T47D (cell line): ENCODE measurements at regions not wholly inside any gene's neighbourhood (a gene's known extent, or its start where the extent isn't known, plus 50 kb on each side); places are given as distances from the start of the nearest gene placed in this dataset.

Source experiments
- DNase-seq, 2 experiments: peaks; one replicate each; pipeline versions ENCODE4 v3.0.0 to v3.0.0-alpha.2; 2011 to 2012; ENCODE audit warnings: low read depth in 1 of 2, low spot score in 1 of 2
- JUND ChIP-seq: IDR thresholded peaks from 2 replicates; pipeline ENCODE4 v1.6.1; 2012; ENCODE audit warnings: low read depth
- in situ Hi-C: cut with HindIII; loops from 2 replicates; pipeline ENCODE4 v1.10.0; 2016; ENCODE audit warnings: low sequenced_read_pairs, low pct_unique_long_range_greater_than_20kb

DNA sequence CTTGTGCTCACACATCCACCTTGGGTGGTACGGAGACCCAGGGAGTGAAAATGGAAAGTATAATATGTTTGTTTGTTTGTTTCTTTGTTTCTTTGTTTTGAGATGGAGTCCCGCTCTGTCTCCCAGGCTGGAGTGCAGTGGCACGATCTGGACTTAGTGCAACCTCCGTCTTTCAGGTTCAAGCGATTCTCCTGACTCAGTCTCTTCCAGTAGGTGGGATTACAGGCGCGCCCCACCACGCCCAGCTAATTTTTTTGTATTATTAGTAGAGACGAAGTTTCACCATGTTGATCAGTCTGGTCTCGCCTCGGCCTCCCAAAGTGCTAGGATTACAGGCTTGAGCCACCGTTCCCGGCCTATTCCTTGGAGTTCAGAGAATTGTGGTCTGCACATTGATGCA is 115.4 kb downstream of the TRIM27 start:
- no peak for DNase-seq
- no peak for TF ChIP-seq JUND
- in situ Hi-C loops, result no loop called here

DNA sequence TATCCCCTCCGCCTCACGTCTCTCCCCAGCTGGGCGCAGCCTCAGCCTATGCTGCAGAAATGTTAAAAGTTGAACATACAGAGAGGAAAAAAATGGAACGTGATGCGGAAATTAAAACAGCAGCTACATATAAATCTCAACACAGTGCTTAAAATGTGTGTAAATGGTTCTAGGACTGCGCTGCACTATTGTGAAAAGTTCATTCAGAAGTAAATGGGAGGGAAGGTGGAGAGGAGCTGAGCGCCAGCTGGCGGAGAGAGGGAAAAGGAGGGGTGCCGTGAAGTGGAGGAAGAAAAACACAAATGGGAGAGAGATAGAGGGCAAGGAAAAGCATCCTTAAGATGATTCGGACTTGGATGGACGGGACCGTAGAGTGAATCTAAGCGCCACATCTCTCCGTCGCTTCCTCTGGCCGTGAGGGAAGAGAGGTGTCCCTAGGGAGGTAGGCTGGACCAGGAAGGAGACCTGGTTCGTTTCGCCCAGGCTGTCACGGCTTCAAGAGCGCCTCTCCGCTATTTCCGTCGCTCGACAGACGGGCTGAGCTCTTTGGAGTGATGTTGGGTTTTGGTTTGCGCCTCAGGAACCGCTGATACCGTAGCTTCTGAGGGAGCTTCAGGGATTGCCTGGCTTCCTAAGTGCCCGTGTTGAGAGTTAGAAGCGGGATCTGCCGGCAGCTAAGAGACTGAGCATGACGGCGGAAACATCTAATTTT is 113.7 kb downstream of the TRIM27 start:
- TF ChIP-seq JUND, result no peak
- in situ Hi-C loops, result no loop called here
- peak in 1 of 2 experiments; percentile 41 for DNase-seq

DNA sequence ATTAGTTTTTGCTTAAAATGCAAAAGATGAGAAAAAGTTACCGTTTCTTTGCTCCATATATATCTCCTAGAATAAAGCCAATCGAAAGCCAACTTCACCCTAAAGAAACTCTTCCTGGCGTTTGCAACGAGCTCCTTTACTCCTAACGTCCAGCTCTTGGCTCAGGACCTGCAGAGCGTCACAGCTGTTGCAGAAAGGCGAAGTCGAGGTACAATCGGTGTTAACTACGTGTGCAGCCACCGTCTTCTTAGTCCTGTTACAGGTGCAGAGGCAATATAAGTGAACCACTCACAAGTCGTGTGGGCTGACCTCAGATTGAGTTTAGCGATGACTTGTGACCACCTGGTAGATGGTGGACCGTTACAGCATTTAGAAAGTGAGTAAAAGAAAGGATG is 113.1 kb downstream of the TRIM27 start:
- in situ Hi-C loops, result no loop called here
- no peak for TF ChIP-seq JUND
- no peak for DNase-seq

DNA sequence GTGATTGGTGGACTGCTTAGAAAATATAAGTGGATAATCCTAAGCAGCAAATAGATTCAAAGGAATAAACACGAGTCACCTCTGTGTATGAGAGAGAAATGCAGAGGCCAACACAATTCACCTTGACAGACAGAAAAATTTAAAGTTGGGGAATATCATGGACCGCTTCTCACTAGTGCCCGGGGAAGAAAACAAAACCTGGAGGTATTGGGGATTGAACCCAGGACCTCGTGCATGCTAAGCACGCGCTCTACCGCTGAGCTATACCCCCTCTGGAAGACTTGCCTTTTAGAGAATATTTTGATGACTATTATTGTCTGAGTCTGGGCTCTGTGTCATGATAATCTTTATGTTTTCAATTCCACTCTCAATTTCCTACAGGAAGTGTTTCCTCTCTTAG is 111.9 kb downstream of the TRIM27 start:
- no peak for TF ChIP-seq JUND
- in situ Hi-C loops, result no loop called here
- no peak for DNase-seq

DNA sequence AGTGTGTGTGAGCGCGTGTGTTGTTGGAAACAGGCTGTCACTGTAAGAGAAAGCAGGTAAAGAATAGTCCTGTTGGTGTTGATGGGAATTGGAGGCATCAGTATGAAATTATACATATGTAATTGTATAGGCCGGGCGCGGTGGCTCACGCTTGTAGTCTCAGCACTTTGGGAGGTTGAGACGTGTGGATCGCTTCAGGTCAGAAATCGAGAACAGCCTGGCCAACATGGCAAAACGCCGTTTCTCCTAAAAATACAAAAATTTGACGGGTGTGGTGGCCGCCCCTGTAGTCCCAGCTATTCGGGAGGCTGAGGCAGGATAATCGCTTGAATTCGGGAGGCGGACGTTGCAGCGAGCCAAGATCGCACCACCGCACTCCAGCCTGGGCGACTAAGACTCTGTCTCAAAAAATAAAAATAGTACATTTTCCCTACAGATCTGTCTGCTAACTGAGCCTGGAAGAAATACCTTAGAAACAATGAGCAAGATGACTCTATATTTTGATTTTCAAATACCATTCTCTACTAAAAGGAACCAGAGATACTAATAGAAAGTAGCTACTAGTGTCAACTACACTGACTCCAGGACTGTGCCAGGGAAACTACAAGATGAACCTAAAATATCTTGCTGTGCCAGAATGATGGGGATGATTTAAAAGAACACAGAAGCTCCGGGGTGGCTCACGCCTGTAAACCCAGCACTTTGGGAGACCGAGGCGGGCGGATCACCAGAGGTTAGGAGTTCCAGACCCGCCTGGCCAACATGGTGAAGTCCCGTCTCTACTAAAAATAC is 110.8 kb downstream of the TRIM27 start:
- in situ Hi-C loops, result no loop called here
- no peak for DNase-seq
- TF ChIP-seq JUND, result no peak

DNA sequence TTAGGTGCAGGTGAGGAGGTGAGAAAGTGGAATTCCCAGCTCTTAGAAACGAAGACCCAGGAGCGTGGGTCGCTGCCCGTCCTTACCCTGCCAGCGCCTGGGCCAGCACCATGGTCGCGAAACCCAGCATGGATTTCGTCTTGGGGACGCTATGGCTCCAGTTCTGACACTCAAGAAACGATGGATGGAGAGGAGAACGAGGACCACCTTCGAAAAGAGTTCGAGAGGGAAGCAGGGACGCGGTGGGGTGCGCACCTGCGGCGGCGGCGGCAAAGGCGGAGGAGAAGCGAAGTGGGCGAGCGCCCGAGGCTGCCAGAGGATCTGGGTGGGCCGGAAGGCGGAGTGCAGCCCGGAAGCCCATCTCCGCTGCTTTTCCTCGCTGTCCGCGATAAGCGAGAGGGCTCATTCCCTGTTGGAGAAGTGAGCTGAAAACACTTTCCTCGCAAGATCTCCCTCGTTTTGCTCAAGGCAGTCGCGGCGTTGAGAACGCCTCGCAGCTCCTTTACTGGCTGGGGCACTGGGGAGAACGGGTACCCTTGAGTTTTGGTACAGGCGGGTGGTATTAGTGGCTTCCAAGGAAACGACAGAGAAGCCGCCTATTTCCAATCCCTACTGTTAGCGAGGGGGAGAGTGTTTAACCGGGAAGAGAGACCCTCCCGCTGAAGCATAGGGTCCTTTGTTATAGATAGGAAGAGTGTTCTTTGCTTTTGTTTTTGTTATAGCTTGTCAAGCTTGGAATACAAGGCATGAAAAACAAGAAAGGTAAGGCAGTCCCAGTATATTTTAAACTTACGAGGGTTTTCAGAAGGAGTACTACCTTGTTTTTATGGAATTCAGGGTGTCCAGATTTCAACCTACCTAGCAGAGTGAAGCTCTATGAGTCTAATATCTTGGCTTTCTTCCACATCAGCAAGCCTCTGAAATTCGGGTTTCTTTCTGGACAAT is 109.5 kb downstream of the TRIM27 start:
- TF ChIP-seq JUND, result no peak
- in situ Hi-C loops, result no loop called here
- no peak for DNase-seq

DNA sequence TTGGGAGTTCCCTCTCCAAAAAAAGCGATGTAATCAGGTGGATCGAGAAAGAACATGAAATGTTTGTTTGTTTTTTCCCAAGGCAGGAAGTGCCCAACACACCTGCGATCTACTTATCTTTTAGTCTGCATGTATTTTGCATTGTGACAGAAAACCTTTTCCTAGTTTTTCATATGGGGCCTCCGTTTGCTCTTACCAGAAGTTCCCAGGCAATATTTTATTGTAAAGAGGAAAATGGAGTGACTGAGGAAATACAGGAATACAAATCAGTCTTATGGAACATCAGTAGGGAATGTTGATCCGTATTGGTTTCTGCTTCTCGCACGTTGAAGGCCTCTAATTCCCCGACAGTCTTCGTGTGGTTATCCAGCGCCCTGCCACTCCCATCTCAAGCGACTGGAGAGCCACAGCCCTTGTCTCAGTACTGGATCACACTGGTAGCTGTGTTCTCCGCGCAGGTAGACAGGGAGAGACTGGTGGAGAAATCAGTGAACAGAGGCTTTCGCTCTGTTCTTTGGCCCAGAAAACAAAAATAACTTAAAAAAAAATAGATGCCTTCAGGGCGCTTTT is 107.4 kb downstream of the TRIM27 start:
- in situ Hi-C loops, result no loop called here
- TF ChIP-seq JUND, result no peak
- DNase-seq, result no peak

DNA sequence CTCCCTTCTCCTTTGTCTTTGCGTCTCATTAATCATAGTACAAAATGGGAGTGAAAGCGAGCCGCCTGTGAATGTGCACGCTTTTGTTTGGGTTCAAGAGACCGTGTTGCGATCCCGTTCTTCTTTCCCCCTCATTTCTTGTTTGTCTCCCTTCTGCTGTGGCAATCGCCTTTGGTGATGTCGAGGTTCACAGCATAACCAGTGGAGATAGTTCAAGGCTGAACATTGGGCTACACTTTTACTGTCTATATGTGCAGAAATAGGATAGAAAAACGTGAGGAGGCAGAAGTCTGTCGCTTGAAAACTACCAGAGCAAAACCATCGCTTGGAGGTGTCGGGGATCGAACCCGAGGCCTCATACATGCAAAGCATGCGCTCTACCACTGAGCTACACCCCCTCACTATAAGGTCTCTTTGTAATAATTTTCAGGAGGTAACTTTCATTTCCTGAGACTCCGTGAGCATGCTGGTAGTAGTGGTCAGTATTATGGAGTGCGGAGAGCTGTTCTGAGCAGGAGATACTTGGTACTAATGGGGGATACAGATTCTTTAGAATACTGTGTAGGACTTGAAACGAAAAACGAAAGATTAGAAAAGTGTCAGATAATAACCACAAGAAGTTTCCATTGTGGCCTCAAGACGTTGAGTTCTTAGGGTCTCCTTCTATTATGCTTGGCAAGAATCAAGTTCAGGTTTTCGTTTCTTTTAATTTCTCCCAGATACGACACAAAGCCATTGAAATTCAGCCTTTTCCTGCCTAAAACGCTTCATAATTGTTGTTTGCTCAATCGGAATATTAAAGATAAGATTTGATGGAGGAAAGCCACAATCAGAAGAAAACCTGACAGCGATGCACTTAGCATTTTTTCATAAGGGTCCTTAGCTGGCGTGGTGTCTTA is 106.6 kb downstream of the TRIM27 start:
- in situ Hi-C loops, result no loop called here

DNA sequence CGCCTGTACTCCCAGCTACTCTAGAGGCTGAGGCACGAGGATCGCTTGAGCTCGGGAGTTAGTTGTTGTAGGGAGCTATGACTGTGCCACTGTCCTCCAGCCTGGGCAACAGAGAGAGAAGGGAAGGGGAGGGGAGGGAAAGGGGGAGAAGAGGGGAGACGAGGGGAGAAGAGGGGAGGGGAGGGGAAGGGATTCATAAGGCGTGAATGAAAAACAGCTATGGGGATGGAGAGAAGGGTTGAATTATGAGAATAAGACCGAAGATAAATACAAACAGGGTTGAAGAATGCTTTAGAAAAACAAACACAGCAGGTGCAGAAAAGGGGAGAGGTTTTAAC is 106.0 kb downstream of the TRIM27 start:
- in situ Hi-C loops, result no loop called here
- no peak for TF ChIP-seq JUND
- DNase-seq, result peak in 1 of 2 experiments; percentile 27

More for the DNA sequence above, 106.6 kb downstream of the TRIM27 start:
- no peak for TF ChIP-seq JUND
- peak in 1 of 2 experiments; percentile 66 for DNase-seq

DNA sequence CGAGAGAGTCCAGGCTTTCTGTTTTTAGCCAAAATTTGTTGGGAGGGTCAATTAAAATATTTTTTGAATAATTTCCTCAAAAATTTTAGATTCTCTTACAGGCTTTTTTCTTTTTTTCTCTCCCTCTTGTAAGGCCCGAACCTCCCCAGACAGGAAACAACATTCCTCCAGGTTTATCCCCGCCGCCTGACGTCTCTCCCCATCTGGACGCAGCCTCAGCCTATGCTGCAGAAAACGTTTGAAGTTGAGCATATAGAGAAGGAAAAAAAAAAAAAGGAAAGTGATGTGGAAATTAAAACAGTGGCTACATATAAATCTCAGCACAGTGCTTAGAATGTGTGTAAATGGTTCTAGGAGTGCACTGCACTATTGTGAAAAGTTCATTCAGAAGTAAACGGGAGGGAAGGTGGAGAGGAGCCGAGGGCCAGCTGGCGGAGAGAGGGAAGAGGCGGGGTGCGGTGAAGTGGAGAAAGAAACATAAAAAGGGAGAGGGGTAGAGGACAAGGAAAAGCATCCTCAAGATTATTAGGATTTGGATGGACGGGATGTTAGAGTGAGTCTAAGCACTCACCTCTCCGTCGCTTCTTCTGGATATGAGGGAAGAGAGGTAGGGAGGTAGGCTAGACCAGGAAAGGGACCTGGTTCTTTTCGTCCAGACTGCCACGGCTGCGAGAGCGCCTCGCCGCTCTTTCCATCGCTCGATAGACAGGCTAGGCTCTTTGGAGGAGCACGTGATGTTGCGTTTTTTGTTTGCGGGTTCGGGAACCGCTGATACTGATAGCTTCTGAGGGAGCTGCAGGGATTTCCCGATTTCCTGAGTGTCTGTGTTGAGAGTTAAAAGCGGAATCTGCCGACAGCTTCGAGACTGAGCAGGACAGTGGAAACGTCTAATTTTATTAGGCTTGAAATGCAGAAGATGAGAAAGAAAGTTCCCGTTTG is 98.7 kb downstream of the TRIM27 start:
- no peak for TF ChIP-seq JUND
- in situ Hi-C loops, result no loop called here
- no peak for DNase-seq
